ENCODE measurements at regions not wholly inside any gene's neighbourhood (a gene's known extent, or its start where the extent isn't known, plus 50 kb on each side); places are given as distances from the start of the nearest gene placed in this dataset.

DNA sequence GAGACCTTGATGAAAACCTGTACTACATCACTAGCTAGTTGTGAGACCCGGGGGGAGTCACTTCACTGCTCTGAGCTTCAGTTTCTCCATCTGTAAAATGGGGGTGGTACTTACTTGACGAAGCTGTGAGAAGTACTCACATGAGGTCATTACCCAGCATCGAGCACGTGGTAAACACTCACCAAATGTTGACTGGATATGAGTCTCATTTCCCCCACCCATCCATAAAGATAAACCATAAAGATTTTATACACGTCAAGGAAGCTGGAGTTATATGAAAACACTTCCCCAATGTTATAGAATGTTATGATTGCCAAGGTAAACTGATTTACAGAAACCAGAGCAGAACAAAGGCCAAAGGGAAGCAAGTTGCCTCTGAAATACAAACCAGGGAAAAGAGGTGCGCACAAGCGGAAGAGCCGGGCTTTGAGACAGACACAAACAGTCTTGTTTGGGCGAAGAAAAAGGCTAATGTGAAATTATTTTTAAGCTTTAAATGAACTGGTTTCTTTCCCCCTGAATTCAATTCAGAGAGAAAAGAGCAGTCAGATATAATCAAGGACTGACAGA, 536.8 kb downstream of the MED13L start:
- Histone ChIP-seq H3K4me3 (ENCODE audit: low read depth, low read length) (no peak overlapping the region), H3K9me3 (ENCODE audit: severe bottlenecking) (no peaks in the 10 kb centered on the region), H3K27ac (no peak overlapping the region), H3K27me3 (ENCODE audit: insufficient read depth, low read depth, severe bottlenecking) (peaks cover 5% of the 10 kb centered on the region), H3K36me3 (no peaks in the 10 kb centered on the region)
- TF ChIP-seq, protein P1, sequence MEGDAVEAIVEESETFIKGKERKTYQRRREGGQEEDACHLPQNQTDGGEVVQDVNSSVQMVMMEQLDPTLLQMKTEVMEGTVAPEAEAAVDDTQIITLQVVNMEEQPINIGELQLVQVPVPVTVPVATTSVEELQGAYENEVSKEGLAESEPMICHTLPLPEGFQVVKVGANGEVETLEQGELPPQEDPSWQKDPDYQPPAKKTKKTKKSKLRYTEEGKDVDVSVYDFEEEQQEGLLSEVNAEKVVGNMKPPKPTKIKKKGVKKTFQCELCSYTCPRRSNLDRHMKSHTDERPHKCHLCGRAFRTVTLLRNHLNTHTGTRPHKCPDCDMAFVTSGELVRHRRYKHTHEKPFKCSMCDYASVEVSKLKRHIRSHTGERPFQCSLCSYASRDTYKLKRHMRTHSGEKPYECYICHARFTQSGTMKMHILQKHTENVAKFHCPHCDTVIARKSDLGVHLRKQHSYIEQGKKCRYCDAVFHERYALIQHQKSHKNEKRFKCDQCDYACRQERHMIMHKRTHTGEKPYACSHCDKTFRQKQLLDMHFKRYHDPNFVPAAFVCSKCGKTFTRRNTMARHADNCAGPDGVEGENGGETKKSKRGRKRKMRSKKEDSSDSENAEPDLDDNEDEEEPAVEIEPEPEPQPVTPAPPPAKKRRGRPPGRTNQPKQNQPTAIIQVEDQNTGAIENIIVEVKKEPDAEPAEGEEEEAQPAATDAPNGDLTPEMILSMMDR (IDR thresholded peaks at IDR 0.05; ENCODE audit: low read depth, low read length): no peak
- DNase-seq: no peak

DNA sequence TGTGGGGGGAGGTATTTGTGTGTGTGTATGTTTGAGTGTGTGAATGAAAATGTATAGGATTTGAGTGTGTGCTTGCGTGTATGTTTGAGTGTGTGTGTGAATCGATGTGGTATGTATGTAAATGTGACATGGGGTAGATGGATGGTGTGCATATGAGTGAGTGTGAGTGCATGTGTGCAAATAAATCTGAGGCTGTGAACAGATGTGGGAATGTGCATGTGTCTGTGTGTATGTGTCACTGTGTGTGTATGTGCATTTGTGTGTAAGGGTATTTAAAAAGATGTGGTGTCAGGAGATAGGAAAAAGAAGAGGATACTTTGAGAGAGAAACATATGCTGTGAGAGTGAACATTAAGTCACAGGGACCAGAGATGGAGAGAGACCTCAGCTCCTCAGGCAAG, 539.6 kb downstream of the MED13L start:
- TF ChIP-seq, protein P1 (IDR thresholded peaks at IDR 0.05; ENCODE audit: low read depth, low read length): no peak
- Histone ChIP-seq H3K27ac (no peak overlapping the region), H3K27me3 (ENCODE audit: insufficient read depth, low read depth, severe bottlenecking) (peaks cover 2% of the 10 kb centered on the region), H3K9me3 (ENCODE audit: severe bottlenecking) (no peaks in the 10 kb centered on the region), H3K4me3 (ENCODE audit: low read depth, low read length) (no peak overlapping the region), H3K36me3 (no peaks in the 10 kb centered on the region)
- DNase-seq: no peak

DNA sequence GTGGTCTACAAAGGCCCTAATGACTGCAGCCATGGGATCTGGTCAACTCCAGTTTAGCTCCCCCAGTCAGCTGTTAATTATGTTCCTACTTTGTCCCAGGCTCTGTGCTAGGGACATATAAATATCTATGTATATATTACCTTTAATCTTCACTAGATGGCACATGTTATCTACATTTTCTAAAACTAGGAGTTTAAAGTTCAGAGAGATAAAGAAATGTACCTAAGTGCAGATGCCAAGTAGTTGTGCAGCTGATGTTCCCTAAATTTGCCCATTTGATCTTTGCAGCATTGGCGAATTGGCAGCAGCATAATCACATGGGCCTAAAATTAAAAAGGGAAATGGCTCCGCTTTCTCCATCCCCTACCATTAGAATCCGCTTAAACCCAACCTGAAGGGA, 541.1 kb downstream of the MED13L start:
- Histone ChIP-seq H3K36me3 (no peaks in the 10 kb centered on the region), H3K27me3 (ENCODE audit: insufficient read depth, low read depth, severe bottlenecking) (no peaks in the 10 kb centered on the region), H3K27ac (no peak overlapping the region), H3K4me3 (ENCODE audit: low read depth, low read length) (no peak overlapping the region), H3K9me3 (ENCODE audit: severe bottlenecking) (no peaks in the 10 kb centered on the region)
- no peak for DNase-seq
- TF ChIP-seq, protein P1 (IDR thresholded peaks at IDR 0.05; ENCODE audit: low read depth, low read length): no peak

DNA sequence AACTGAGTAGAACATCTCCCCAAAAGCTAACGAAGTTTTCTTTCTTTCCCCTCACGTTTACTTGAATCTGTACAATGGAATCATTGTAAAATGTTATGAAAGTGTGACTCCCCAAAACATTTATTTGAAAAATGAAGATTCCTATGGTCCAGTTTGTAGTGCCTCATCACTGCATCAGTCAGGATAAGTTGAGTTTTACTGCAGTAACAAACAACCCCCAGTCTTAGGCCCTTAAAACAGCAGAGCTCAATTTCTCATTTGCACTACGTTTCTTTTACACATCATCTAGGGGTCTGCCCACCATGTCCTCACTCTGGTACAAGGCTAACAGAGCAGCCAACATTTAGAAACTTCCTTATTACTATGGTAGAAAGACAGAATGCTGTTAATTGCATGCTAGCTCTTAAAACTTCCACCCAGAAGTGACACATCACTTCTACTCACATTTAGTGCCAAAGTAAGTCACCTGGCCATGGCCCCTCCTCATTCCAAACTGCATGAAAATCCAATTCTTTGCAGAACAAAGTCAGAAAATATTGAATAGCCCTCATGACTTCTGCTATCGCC, 546.4 kb downstream of the MED13L start:
- Histone ChIP-seq H3K27me3 (ENCODE audit: insufficient read depth, low read depth, severe bottlenecking) (no peaks in the 10 kb centered on the region), H3K36me3 (no peaks in the 10 kb centered on the region), H3K9me3 (ENCODE audit: severe bottlenecking) (no peaks in the 10 kb centered on the region), H3K4me3 (ENCODE audit: low read depth, low read length) (no peak overlapping the region), H3K27ac (no peak overlapping the region)
- no peak for DNase-seq
- TF ChIP-seq, protein P1 (IDR thresholded peaks at IDR 0.05; ENCODE audit: low read depth, low read length): no peak

DNA sequence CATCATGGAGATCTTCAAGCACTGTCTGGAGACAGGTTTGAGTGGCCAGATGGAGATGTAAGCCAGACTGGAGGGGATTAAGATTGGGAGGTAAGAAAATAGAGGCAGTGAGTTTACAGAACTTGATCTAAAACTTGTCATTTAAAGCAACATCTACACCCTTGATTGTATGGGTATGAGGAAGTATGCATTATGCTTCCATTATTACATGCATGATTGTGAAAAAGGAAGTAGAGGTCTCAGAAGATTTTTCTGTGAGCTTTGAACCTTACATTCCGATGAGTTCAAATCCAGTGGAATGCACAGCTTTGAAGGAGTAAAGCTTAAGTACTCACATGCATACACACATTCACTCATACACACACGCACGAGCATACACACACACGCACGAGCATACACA, 550.8 kb downstream of the MED13L start:
- Histone ChIP-seq H3K27me3 (ENCODE audit: insufficient read depth, low read depth, severe bottlenecking) (peaks cover 4% of the 10 kb centered on the region), H3K9me3 (ENCODE audit: severe bottlenecking) (no peaks in the 10 kb centered on the region), H3K4me3 (ENCODE audit: low read depth, low read length) (no peak overlapping the region), H3K27ac (no peak overlapping the region), H3K36me3 (no peaks in the 10 kb centered on the region)
- DNase-seq: no peak
- TF ChIP-seq, protein P1 (IDR thresholded peaks at IDR 0.05; ENCODE audit: low read depth, low read length): no peak

DNA sequence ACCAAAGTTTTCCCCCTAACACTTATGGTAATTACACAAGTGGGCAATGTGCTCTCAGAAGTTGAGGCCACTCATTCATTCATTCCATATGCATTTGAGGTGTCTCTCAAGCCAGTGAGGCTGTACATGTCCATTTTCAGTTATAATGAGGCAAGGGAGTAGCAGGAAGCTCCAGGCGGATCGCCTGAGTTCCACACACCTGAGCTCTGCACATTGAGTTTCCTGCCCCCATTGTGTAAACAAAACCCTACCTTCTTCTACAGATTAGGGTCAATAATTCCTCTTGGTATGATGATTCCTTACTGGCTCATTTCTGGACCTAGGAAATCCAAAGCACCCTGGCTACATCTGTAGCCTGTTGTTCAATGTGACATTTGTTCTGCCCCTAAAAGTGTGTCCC, 555.3 kb downstream of the MED13L start:
- no peak for DNase-seq
- Histone ChIP-seq H3K27me3 (ENCODE audit: insufficient read depth, low read depth, severe bottlenecking) (peaks cover 6% of the 10 kb centered on the region), H3K36me3 (no peaks in the 10 kb centered on the region), H3K27ac (no peak overlapping the region), H3K9me3 (ENCODE audit: severe bottlenecking) (no peaks in the 10 kb centered on the region), H3K4me3 (ENCODE audit: low read depth, low read length) (no peak overlapping the region)
- TF ChIP-seq, protein P1 (IDR thresholded peaks at IDR 0.05; ENCODE audit: low read depth, low read length): no peak

Measured in WERI-Rb-1 (cell line).